SK-N-SH treated with all-trans-retinoic acid at 6 μM for 48 hours (cell line): ENCODE measurements at regions not wholly inside any gene's neighbourhood (a gene's known extent, or its start where the extent isn't known, plus 50 kb on each side); places are given as distances from the start of the nearest gene placed in this dataset.

Experiments
- ATAC-seq: fragments of 200-7000 bp; cut with Tn5 transposase; 3 replicates; pipeline ENCODE4 v1.9.1; 2020; ENCODE audit warnings: mild to moderate bottlenecking, moderate library complexity
- ARNTL ChIP-seq: fragments of 450-650 bp; formaldehyde crosslinking; IDR thresholded peaks from 2 replicates; pipeline ENCODE4 v1.5.0; 2020; ENCODE audit warnings: low read depth, mild to moderate bottlenecking, moderate library complexity, borderline replicate concordance
- BACH2 ChIP-seq: fragments of 250-450 bp; sonication (Bioruptor Pico); IDR thresholded peaks from 2 replicates; pipeline ENCODE4 v1.9.0; 2021; ENCODE audit warnings: mild to moderate bottlenecking, borderline replicate concordance
- CREB5 ChIP-seq: fragments of 250-450 bp; sonication (Bioruptor Pico); IDR thresholded peaks from 2 replicates; pipeline ENCODE4 v1.5.1; 2020; ENCODE audit warnings: low read depth, mild to moderate bottlenecking, moderate library complexity
- CSDC2 ChIP-seq: fragments of 250-450 bp; sonication (Bioruptor Pico); IDR thresholded peaks from 2 replicates; pipeline ENCODE4 v1.5.0; 2020; ENCODE audit warnings: mild to moderate bottlenecking, moderate library complexity
- CSRNP3 ChIP-seq: fragments of 250-450 bp; sonication (Bioruptor Pico); IDR thresholded peaks from 2 replicates; pipeline ENCODE4 v1.5.1; 2021; ENCODE audit warnings: mild to moderate bottlenecking, moderate library complexity
- ESRRG ChIP-seq: fragments of 250-450 bp; sonication (Bioruptor Pico); IDR thresholded peaks from 2 replicates; pipeline ENCODE4 v1.6.1; 2021; ENCODE audit warnings: mild to moderate bottlenecking
- GLIS3 ChIP-seq: fragments of 250-450 bp; sonication (Bioruptor Pico); IDR thresholded peaks from 2 replicates; pipeline ENCODE4 v1.5.0; 2020; ENCODE audit warnings: mild to moderate bottlenecking, moderate library complexity
- ISL1 ChIP-seq: fragments of 250-450 bp; sonication (Bioruptor Pico); IDR thresholded peaks from 2 replicates; pipeline ENCODE4 v2.1.2; 2022; ENCODE audit warnings: mild to moderate bottlenecking, moderate library complexity
- OSR1 ChIP-seq: fragments of 250-450 bp; sonication (Bioruptor Pico); IDR thresholded peaks from 2 replicates; pipeline ENCODE4 v1.8.0; 2022; ENCODE audit warnings: moderate library complexity, mild to moderate bottlenecking, inconsistent platforms
- PPARA ChIP-seq: fragments of 250-450 bp; sonication (Bioruptor Pico); IDR thresholded peaks from 2 replicates; pipeline ENCODE4 v1.5.0; 2020; ENCODE audit warnings: mild to moderate bottlenecking, borderline replicate concordance
- RARB ChIP-seq: fragments of 250-450 bp; sonication (Bioruptor Pico); IDR thresholded peaks from 2 replicates; pipeline ENCODE4 v1.8.0; 2021; ENCODE audit warnings: mild to moderate bottlenecking, moderate library complexity
- TCF4 ChIP-seq: fragments of 250-450 bp; sonication (Bioruptor Pico); IDR thresholded peaks from 2 replicates; pipeline ENCODE4 v1.8.0; 2021; ENCODE audit warnings: mild to moderate bottlenecking, moderate library complexity, borderline replicate concordance
- TOX ChIP-seq: fragments of 250-450 bp; sonication (Bioruptor Pico); IDR thresholded peaks from 2 replicates; pipeline ENCODE4 v1.8.0; 2021; ENCODE audit warnings: mild to moderate bottlenecking, moderate library complexity, borderline replicate concordance
- ZC3H10 ChIP-seq: fragments of 250-450 bp; sonication (Bioruptor Pico); IDR thresholded peaks from 2 replicates; pipeline ENCODE4 v1.5.1; 2021; ENCODE audit warnings: mild to moderate bottlenecking, moderate library complexity
- ZFP3 ChIP-seq: fragments of 250-450 bp; sonication (Bioruptor Pico); IDR thresholded peaks from 2 replicates; pipeline ENCODE4 v1.5.0; 2020; ENCODE audit warnings: mild to moderate bottlenecking, moderate library complexity
- ZFP30 ChIP-seq: fragments of 450-650 bp; formaldehyde crosslinking; IDR thresholded peaks from 2 replicates; pipeline ENCODE4 v1.5.0; 2022; ENCODE audit warnings: mild to moderate bottlenecking, moderate library complexity
- ZNF565 ChIP-seq: fragments of 450-650 bp; formaldehyde crosslinking; conservative IDR thresholded peaks from 2 replicates; pipeline ENCODE4 v1.5.0; 2020; ENCODE audit warnings: low read depth, mild to moderate bottlenecking, moderate library complexity
- ZNF70 ChIP-seq: fragments of 450-650 bp; formaldehyde crosslinking; IDR thresholded peaks from 2 replicates; pipeline ENCODE4 v1.5.0; 2020; ENCODE audit warnings: mild to moderate bottlenecking, moderate library complexity
- ZNF8 ChIP-seq: fragments of 450-650 bp; formaldehyde crosslinking; IDR thresholded peaks from 2 replicates; pipeline ENCODE4 v1.5.0; 2020; ENCODE audit warnings: mild to moderate bottlenecking, moderate library complexity
- TF ChIP-seq, protein P1 (sequence below): fragments of 250-450 bp; sonication (Bioruptor Pico); IDR thresholded peaks from 2 replicates; pipeline ENCODE4 v1.8.0; 2020; ENCODE audit warnings: mild to moderate bottlenecking, moderate library complexity, borderline replicate concordance
- TF ChIP-seq, protein P2 (sequence below): fragments of 250-450 bp; sonication (Bioruptor Pico); IDR thresholded peaks from 2 replicates; pipeline ENCODE4 v1.8.0; 2021; ENCODE audit warnings: low read depth, mild to moderate bottlenecking, moderate library complexity, borderline replicate concordance
- TF ChIP-seq, protein P3 (sequence below): fragments of 250-450 bp; sonication (Bioruptor Pico); IDR thresholded peaks from 2 replicates; pipeline ENCODE4 v1.5.0; 2020; ENCODE audit warnings: mild to moderate bottlenecking, moderate library complexity

DNA sequence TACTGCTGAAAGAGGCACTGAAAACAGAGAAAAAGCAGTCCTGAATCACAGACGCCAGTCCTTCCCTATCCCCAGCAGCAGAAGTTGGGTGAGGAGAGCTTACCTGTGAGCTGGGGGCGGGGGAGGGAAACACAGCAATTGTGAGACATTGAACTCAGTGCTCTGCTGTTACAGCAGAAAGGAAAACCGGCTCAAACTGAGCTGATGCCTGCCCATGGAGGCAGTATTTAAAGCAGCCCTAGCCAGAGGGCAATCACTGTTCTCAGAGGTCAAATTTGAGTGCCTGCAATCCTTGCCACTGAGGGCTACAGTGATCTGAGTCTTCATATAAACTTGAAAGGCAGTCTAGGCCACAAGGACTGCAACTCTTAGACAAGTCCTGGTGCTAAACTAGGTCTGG lies 220.7 kb downstream of the GRXCR1 start:
- TF ChIP-seq ESRRG (CRISPR knock-in tag) (no peak), BACH2 (CRISPR knock-in tag) (no peak), CSDC2 (CRISPR knock-in tag) (no peak), ZNF70 (CRISPR knock-in tag) (no peak), ISL1 (no peak), ZNF8 (CRISPR knock-in tag) (no peak), ZFP30 (CRISPR knock-in tag) (no peak), PPARA (no peak), ARNTL (CRISPR knock-in tag) (no peak), CSRNP3 (CRISPR knock-in tag) (no peak), ZNF565 (CRISPR knock-in tag) (no peak), TCF4 (CRISPR knock-in tag) (no peak)
- TF ChIP-seq, protein P1, sequence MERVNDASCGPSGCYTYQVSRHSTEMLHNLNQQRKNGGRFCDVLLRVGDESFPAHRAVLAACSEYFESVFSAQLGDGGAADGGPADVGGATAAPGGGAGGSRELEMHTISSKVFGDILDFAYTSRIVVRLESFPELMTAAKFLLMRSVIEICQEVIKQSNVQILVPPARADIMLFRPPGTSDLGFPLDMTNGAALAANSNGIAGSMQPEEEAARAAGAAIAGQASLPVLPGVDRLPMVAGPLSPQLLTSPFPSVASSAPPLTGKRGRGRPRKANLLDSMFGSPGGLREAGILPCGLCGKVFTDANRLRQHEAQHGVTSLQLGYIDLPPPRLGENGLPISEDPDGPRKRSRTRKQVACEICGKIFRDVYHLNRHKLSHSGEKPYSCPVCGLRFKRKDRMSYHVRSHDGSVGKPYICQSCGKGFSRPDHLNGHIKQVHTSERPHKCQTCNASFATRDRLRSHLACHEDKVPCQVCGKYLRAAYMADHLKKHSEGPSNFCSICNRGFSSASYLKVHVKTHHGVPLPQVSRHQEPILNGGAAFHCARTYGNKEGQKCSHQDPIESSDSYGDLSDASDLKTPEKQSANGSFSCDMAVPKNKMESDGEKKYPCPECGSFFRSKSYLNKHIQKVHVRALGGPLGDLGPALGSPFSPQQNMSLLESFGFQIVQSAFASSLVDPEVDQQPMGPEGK (CRISPR knock-in tag) = no peak
- TF ChIP-seq, protein P2, sequence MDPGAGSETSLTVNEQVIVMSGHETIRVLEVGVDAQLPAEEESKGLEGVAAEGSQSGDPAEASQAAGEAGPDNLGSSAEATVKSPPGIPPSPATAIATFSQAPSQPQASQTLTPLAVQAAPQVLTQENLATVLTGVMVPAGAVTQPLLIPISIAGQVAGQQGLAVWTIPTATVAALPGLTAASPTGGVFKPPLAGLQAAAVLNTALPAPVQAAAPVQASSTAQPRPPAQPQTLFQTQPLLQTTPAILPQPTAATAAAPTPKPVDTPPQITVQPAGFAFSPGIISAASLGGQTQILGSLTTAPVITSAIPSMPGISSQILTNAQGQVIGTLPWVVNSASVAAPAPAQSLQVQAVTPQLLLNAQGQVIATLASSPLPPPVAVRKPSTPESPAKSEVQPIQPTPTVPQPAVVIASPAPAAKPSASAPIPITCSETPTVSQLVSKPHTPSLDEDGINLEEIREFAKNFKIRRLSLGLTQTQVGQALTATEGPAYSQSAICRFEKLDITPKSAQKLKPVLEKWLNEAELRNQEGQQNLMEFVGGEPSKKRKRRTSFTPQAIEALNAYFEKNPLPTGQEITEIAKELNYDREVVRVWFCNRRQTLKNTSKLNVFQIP = no peak
- TF ChIP-seq, protein P3, sequence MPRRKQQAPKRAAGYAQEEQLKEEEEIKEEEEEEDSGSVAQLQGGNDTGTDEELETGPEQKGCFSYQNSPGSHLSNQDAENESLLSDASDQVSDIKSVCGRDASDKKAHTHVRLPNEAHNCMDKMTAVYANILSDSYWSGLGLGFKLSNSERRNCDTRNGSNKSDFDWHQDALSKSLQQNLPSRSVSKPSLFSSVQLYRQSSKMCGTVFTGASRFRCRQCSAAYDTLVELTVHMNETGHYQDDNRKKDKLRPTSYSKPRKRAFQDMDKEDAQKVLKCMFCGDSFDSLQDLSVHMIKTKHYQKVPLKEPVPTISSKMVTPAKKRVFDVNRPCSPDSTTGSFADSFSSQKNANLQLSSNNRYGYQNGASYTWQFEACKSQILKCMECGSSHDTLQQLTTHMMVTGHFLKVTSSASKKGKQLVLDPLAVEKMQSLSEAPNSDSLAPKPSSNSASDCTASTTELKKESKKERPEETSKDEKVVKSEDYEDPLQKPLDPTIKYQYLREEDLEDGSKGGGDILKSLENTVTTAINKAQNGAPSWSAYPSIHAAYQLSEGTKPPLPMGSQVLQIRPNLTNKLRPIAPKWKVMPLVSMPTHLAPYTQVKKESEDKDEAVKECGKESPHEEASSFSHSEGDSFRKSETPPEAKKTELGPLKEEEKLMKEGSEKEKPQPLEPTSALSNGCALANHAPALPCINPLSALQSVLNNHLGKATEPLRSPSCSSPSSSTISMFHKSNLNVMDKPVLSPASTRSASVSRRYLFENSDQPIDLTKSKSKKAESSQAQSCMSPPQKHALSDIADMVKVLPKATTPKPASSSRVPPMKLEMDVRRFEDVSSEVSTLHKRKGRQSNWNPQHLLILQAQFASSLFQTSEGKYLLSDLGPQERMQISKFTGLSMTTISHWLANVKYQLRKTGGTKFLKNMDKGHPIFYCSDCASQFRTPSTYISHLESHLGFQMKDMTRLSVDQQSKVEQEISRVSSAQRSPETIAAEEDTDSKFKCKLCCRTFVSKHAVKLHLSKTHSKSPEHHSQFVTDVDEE (CRISPR knock-in tag) = no peak
- ATAC-seq = no peak

DNA sequence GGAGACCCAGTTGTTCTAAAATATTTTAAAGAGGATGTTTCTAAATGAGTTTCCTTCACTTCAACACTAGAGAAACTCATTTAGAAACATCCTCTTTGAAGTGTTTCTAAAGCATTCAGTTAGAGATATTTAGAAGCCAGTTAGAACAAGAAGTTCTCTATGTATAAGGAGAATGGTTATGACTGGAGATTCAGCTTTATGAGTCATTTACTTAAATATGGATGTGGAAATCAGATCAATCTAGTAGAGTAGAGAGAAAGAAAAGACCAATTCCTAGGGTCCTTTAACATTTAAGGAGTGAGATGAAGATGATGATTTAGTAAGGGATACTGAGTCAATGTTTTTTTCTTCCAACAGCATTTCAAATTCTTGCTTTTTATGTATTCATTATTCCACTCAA lies 234.1 kb downstream of the GRXCR1 start:
- TF ChIP-seq CREB5 (CRISPR knock-in tag) (no peak), ZC3H10 (no peak), CSRNP3 (CRISPR knock-in tag) (no peak), RARB (CRISPR knock-in tag) (no peak), TCF4 (CRISPR knock-in tag) (no peak), TOX (no peak), CSDC2 (CRISPR knock-in tag) (no peak), ZNF565 (CRISPR knock-in tag) (no peak), ZFP30 (CRISPR knock-in tag) (no peak), ZNF70 (CRISPR knock-in tag) (no peak), ZNF8 (CRISPR knock-in tag) (no peak), OSR1 (CRISPR knock-in tag) (no peak), ZFP3 (no peak), ESRRG (CRISPR knock-in tag) (no peak), GLIS3 (CRISPR knock-in tag) (no peak)
- TF ChIP-seq, protein P3 (CRISPR knock-in tag) = no peak
- TF ChIP-seq, protein P1 (CRISPR knock-in tag) = no peak
- TF ChIP-seq, protein P2 = no peak

More for the DNA sequence above, 234.1 kb downstream of the GRXCR1 start:
- ATAC-seq = no peak
